Activated CD8-positive, alpha-beta T cell treated with anti-CD3 and anti-CD28 coated beads for 36 hours (primary cell): ENCODE measurements at regions not wholly inside any gene's neighbourhood (a gene's known extent, or its start where the extent isn't known, plus 50 kb on each side); places are given as distances from the start of the nearest gene placed in this dataset.

ENCODE experiments used
- ATAC-seq: fragments of 200-7000 bp; cut with Tn5 transposase; one replicate; pipeline ENCODE4 v1.10.0; 2021; ENCODE audit warnings: mild to moderate bottlenecking, moderate library complexity
- CTCF ChIA-PET: fragments of 350-600 bp; sonication (Branson Sonifier 250); formaldehyde crosslinking; loops from one replicate; lab custom pipeline; 2021; ENCODE audit warnings: antibody characterized with exemption; lab: Charles Lee
- POLR2A ChIA-PET: fragments of 350-600 bp; sonication (Branson Sonifier 250); formaldehyde crosslinking; loops from one replicate; lab custom pipeline; 2021; ENCODE audit warnings: antibody characterized with exemption; lab: Charles Lee
- DNase-seq: peaks from one replicate; pipeline ENCODE4 v3.0.0-alpha.2; 2020
- H3K27ac Mint-ChIP-seq: one replicate; pipeline ENCODE4 v1.8.0; 2021; ENCODE audit warnings: mild to moderate bottlenecking, mixed read lengths
- H3K27me3 Mint-ChIP-seq: one replicate; pipeline ENCODE4 v1.8.0; 2021; ENCODE audit warnings: mixed read lengths
- H3K36me3 Mint-ChIP-seq: one replicate; pipeline ENCODE4 v1.8.0; 2021; ENCODE audit warnings: low read depth, mixed read lengths
- H3K4me1 Mint-ChIP-seq: one replicate; pipeline ENCODE4 v1.8.0; 2021; ENCODE audit warnings: low read depth, mixed read lengths
- H3K4me3 Mint-ChIP-seq: one replicate; pipeline ENCODE4 v1.8.0; 2021; ENCODE audit warnings: mild to moderate bottlenecking, moderate library complexity, mixed read lengths
- H3K9me3 Mint-ChIP-seq: one replicate; pipeline ENCODE4 v1.8.0; 2021; ENCODE audit warnings: mixed read lengths
- intact Hi-C: fragments of 100-400 bp; cut with micrococcal nuclease; formaldehyde crosslinking; loops from one replicate; pipeline ENCODE4 v1.10.0; 2022
- TF ChIP-seq, protein P1 (sequence below): fragments of 200-600 bp; IDR thresholded peaks from one replicate; pipeline ENCODE4 v1.8.0; 2022; ENCODE audit warnings: antibody characterized with exemption, mild to moderate bottlenecking

- DNase-seq, result no peak
- intact Hi-C loops, result no loop called here
- no peaks in the 10 kb centered on the region for H3K4me1 Mint-ChIP-seq
- no peak overlapping the region for H3K4me3 Mint-ChIP-seq
- H3K27ac Mint-ChIP-seq, result no peak overlapping the region
- POLR2A ChIA-PET, result no interaction called here
- CTCF ChIA-PET, result no interaction called here
- no peaks in the 10 kb centered on the region for H3K27me3 Mint-ChIP-seq
- TF ChIP-seq, protein P1, sequence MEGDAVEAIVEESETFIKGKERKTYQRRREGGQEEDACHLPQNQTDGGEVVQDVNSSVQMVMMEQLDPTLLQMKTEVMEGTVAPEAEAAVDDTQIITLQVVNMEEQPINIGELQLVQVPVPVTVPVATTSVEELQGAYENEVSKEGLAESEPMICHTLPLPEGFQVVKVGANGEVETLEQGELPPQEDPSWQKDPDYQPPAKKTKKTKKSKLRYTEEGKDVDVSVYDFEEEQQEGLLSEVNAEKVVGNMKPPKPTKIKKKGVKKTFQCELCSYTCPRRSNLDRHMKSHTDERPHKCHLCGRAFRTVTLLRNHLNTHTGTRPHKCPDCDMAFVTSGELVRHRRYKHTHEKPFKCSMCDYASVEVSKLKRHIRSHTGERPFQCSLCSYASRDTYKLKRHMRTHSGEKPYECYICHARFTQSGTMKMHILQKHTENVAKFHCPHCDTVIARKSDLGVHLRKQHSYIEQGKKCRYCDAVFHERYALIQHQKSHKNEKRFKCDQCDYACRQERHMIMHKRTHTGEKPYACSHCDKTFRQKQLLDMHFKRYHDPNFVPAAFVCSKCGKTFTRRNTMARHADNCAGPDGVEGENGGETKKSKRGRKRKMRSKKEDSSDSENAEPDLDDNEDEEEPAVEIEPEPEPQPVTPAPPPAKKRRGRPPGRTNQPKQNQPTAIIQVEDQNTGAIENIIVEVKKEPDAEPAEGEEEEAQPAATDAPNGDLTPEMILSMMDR, result no peak
- H3K36me3 Mint-ChIP-seq, result no peaks in the 10 kb centered on the region
- peaks cover 3% of the 10 kb centered on the region for H3K9me3 Mint-ChIP-seq
- no peak for ATAC-seq
These were observed 247.9 kb upstream of the HAND2 start for GRCh38 chr4:173777921-173778320.

- H3K4me3 Mint-ChIP-seq, result no peak overlapping the region
- H3K9me3 Mint-ChIP-seq, result peaks cover 5% of the 10 kb centered on the region
- no peak for DNase-seq
- ChIA-PET POLR2A (no interaction called here), CTCF (no interaction called here)
- no peaks in the 10 kb centered on the region for H3K27me3 Mint-ChIP-seq
- no peaks in the 10 kb centered on the region for H3K36me3 Mint-ChIP-seq
- no peak overlapping the region for H3K27ac Mint-ChIP-seq
- no peak for ATAC-seq
- intact Hi-C loops, result no loop called here
- no peaks in the 10 kb centered on the region for H3K4me1 Mint-ChIP-seq
- TF ChIP-seq, protein P1, result no peak
These were observed 247.4 kb upstream of the HAND2 start for GRCh38 chr4:173777421-173777820.

DNA sequence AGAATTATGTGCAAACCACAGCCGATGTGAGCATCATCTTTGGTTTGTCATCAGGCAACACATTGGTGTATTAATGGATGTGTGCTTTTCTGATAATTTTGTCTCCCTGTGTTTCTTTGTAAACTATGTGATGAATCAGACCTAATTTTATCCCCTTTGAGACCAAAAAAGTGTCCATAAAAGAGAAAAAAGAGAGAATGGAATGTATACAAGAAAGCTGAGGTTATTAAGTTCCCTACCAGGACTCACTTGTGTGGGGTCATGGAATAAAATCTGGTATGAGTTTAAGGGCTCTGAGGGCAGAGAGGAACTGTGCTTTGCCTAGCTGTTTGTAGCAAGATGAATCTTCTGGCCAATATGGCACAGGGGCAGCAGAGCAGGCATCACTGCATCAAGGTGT lies 239.5 kb upstream of the HAND2 start:
- intact Hi-C loops, result no loop called here
- Mint-ChIP-seq H3K27ac (no peak overlapping the region), H3K4me3 (no peak overlapping the region), H3K9me3 (peaks cover 4% of the 10 kb centered on the region), H3K4me1 (no peaks in the 10 kb centered on the region), H3K36me3 (no peaks in the 10 kb centered on the region), H3K27me3 (no peaks in the 10 kb centered on the region)
- DNase-seq, result no peak
- ChIA-PET CTCF (no interaction called here), POLR2A (no interaction called here)
- TF ChIP-seq, protein P1, result no peak
- no peak for ATAC-seq

DNA sequence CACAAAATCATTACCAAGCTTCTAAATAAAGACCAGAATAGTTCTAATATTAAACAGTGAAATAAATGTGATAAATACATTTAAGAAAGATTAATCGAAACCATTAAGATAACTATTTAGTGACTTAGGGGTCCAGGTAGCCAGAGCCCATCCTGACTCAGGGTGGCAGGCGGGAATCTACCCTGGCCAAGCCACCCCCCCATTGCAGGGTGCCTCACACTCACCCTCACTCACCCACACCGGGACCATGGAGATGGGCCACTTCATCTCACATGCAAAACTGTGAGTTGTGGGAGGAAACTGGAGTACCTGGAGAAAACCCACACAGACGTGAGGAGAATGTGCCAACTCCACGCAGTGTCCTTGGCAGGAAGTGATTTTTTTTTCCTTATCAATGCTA lies 237.6 kb upstream of the HAND2 start:
- POLR2A ChIA-PET, result no interaction called here
- CTCF ChIA-PET, result no interaction called here
- intact Hi-C loops, result no loop called here
- no peak for ATAC-seq
- H3K27me3 Mint-ChIP-seq, result no peaks in the 10 kb centered on the region
- no peaks in the 10 kb centered on the region for H3K4me1 Mint-ChIP-seq
- H3K36me3 Mint-ChIP-seq, result no peaks in the 10 kb centered on the region
- peaks cover 2% of the 10 kb centered on the region for H3K9me3 Mint-ChIP-seq
- H3K27ac Mint-ChIP-seq, result no peak overlapping the region
- TF ChIP-seq, protein P1, result no peak
- no peak for DNase-seq
- H3K4me3 Mint-ChIP-seq, result no peak overlapping the region

DNA sequence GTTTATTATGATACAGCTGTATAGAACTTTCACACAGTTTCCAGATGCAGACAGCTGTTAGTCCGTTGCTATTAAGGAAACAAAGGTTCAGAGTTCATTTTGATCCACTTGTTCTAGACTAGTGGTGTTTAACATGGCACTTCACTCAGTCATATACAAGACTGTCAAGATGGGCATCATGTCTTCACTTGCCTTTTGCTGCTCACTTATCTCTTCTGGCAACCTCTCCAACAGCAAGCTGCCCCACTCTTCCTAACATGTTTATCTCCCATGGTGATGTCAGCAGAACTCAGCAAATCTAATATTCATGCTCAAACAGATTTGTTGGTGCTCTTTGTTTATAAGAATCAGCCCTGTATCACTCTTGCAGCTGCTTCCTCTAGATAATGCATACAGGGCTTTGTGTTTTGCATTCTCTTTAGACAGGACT lies 236.2 kb upstream of the HAND2 start:
- CTCF ChIA-PET, result no interaction called here
- H3K27me3 Mint-ChIP-seq, result no peaks in the 10 kb centered on the region
- H3K27ac Mint-ChIP-seq, result no peak overlapping the region
- intact Hi-C loops, result no loop called here
- no peaks in the 10 kb centered on the region for H3K4me1 Mint-ChIP-seq
- TF ChIP-seq, protein P1, result no peak
- H3K9me3 Mint-ChIP-seq, result peaks cover 1% of the 10 kb centered on the region
- no peaks in the 10 kb centered on the region for H3K36me3 Mint-ChIP-seq
- POLR2A ChIA-PET, result no interaction called here
- no peak for DNase-seq
- H3K4me3 Mint-ChIP-seq, result no peak overlapping the region
- ATAC-seq, result no peak
